ENCODE measurements at regions not wholly inside any gene's neighbourhood (a gene's known extent, or its start where the extent isn't known, plus 50 kb on each side); places are given as distances from the start of the nearest gene placed in this dataset.

- H2AFZ ChIP-seq (ENCODE audit: low read depth, low read length): no peak overlapping the region
- H3K4me2 ChIP-seq (ENCODE audit: insufficient read depth, low read length): no peak overlapping the region
- no peak overlapping the region for H3K27ac ChIP-seq (ENCODE audit: extremely low read depth, low read depth, low read length)
- BruUV-seq (replicated peaks): no TSS peak
- H4K20me1 ChIP-seq (replicated peaks; ENCODE audit: control insufficient read depth, insufficient read depth, low read length): no peaks in the 10 kb centered on the region
- H3K4me1 ChIP-seq (replicated peaks in 1 of 2; ENCODE audit: control insufficient read depth in 2 of 2, insufficient read depth in 2 of 2, low read length in 2 of 2): no peaks in the 10 kb centered on the region
- DNase-seq (ENCODE audit: extremely low read depth in 1 of 4, low spot score in 3 of 4) (no peak), FAIRE-seq (no peak), ATAC-seq (no peak)
- no peaks in the 10 kb centered on the region for H3K27me3 ChIP-seq (ENCODE audit: control insufficient read depth in 2 of 2, insufficient read depth in 2 of 2, low read length in 2 of 2)
- no peaks in the 10 kb centered on the region for H3K9me1 ChIP-seq (ENCODE audit: control insufficient read depth, insufficient read depth, low read length)
- WGBS (ENCODE audit: insufficient coverage, low coverage, missing lambda C conversion rate): 0% methylated on average over 3 of the region's 3 CpGs
- no peaks in the 10 kb centered on the region for H3K79me2 ChIP-seq (ENCODE audit: control insufficient read depth, insufficient read depth, low read length)
- peaks cover 3% of the 10 kb centered on the region; the same call in 1 of the 2 replicates for H3K9me3 ChIP-seq (replicated peaks; ENCODE audit: control insufficient read depth, insufficient read depth, low read depth, low read length)
- H3K36me3 ChIP-seq (ENCODE audit: control insufficient read depth, insufficient read depth, low read length): no peaks in the 10 kb centered on the region
- H3K9ac ChIP-seq (ENCODE audit: insufficient read depth in 1 of 2, low read depth in 2 of 2, low read length in 2 of 2): no peak overlapping the region
- H3K4me3 ChIP-seq: no peak overlapping the region
- ChIA-PET POLR2A (no interaction called here), CTCF (ENCODE audit: low intra/inter-chr PET ratio) (no interaction called here)
- intact Hi-C loops (cut with micrococcal nuclease) (no loop called here), in situ Hi-C loops (cut with MboI) (no loop called here)
- TF ChIP-seq, protein P1, sequence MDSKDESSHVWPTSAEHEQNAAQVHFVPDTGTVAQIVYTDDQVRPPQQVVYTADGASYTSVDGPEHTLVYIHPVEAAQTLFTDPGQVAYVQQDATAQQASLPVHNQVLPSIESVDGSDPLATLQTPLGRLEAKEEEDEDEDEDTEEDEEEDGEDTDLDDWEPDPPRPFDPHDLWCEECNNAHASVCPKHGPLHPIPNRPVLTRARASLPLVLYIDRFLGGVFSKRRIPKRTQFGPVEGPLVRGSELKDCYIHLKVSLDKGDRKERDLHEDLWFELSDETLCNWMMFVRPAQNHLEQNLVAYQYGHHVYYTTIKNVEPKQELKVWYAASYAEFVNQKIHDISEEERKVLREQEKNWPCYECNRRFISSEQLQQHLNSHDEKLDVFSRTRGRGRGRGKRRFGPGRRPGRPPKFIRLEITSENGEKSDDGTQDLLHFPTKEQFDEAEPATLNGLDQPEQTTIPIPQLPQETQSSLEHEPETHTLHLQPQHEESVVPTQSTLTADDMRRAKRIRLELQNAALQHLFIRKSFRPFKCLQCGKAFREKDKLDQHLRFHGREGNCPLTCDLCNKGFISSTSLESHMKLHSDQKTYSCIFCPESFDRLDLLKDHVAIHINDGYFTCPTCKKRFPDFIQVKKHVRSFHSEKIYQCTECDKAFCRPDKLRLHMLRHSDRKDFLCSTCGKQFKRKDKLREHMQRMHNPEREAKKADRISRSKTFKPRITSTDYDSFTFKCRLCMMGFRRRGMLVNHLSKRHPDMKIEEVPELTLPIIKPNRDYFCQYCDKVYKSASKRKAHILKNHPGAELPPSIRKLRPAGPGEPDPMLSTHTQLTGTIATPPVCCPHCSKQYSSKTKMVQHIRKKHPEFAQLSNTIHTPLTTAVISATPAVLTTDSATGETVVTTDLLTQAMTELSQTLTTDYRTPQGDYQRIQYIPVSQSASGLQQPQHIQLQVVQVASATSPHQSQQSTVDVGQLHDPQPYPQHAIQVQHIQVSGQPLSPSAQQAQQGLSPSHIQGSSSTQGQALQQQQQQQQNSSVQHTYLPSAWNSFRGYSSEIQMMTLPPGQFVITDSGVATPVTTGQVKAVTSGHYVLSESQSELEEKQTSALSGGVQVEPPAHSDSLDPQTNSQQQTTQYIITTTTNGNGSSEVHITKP (IDR thresholded peaks at IDR 0.05; ENCODE audit: partially characterized antibody): no peak
- TF ChIP-seq CBX1 (IDR thresholded peaks at IDR 0.05; ENCODE audit: low read depth) (no peak), ETV5 (CRISPR knock-in tag; IDR thresholded peaks at IDR 0.05; ENCODE audit: low read depth) (no peak), ZNF830 (CRISPR knock-in tag; IDR thresholded peaks at IDR 0.05) (no peak), ZNF318 (IDR thresholded peaks at IDR 0.05; ENCODE audit: borderline replicate concordance in 1 of 2, low read depth in 1 of 2) (no peak), DIDO1 (tag; IDR thresholded peaks at IDR 0.05; ENCODE audit: low read depth) (no peak), ZNF551 (CRISPR knock-in tag; IDR thresholded peaks at IDR 0.05) (no peak), E2F8 (IDR thresholded peaks at IDR 0.05; ENCODE audit: low read depth, partially characterized antibody) (no peak)
Observed at GRCh38 chr6:121809211-121809610, 373.8 kb downstream of the GJA1 start.

Data from K562 (cell line).